ENCODE measurements at regions not wholly inside any gene's neighbourhood (a gene's known extent, or its start where the extent isn't known, plus 50 kb on each side); places are given as distances from the start of the nearest gene placed in this dataset.
"Not testable (repeated sequence)": the region's sequence is repeated elsewhere in the genome, so short reads cannot be mapped to it uniquely, and the experiment has no call there.

DNA sequence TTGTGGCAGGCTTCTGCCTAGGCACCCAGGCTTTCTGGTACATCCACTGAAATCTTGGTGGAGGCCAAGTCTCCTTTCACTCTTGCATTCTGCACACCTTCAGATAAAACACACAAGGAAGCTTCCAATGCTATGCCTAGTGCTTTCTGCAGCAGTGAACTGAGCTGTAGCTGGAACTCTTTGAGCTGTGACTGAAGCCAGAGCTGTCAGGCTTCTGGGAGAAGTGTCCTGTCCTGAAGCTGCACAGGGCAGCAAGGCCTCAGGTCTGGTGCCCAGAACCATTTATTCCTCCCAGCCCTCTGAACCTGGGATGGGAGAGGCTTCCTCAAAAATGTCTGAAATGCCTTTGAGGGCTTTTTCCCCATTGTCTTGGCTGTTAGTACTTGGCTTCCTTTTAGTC, 941.7 kb downstream of the LRFN5 start:
- no peak for FAIRE-seq

DNA sequence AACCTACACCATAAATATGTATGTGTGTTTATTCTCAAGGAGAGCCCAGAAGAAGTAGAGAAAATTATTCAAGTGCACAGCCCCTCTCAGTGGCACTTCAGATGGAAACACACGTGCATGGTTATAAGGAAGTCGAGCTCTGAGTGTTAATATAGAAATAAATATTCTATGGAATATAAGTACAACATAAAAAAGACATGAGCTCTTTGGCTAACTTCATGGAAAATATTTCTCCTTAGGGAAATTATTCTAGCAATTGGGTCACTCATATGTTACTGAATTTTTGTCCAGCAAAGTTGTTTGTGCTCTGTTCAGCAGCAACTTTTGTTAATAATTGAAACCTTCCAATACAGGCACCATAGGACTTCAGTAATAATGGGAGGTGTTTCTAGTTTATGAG, 939.0 kb downstream of the LRFN5 start:
- no peak for FAIRE-seq

DNA sequence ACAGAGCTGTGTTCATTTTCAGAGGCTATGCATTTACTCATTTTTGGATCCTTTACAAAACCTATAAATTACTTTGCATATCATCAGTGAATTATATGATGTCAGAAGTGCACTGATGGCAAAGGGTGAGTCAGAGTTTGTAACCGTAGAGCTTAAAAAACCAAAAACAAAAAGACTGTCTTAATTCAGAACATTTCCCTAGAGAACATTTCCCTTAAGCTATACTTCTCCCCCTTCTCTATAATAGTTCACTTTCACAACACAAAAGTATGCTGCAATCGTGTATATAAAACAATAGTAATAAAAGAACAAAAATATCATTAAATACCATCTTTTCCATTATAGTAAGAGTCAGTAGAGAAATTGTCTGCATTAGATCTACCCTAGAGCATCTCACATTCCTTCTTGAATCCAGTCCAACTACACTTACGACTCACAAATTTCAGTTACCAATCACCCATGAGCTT, 934.9 kb downstream of the LRFN5 start:
- FAIRE-seq: no peak

DNA sequence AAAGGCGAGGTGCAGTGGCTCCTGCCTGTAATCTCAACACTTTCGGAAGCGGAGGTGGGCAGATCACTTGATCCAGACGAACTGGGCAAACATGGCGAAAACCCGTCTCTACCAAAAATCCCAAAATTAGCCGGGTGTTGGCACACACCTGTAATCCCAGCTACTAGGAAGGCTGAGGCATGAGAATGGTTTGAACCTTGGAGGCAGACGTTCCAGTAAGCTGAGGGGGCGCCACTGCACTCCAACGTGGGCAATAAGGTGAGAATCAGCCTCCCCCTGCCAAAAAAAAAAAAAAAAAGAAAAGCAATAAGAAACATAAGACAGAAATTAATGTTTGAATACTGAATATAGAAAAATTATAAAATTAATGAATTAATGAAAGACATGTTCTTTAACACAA, 928.7 kb downstream of the LRFN5 start:
- FAIRE-seq: no peak

DNA sequence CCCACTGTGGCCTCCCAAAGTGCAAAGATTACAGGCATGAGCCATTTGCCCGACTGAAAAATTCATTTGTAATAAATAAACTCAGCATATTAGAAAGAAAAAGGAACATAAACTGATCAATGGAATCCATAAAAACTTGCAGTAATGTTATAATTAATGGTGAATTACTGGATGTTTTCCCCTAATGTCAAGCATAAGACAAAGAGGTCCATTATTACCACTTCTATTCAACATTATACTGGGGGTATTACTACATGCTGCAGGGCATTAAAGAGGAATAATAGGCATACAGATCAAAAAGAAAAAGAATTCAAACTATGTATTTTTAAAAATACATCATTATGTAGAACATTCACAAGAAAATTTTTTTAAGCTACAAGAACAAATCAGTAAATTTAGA, 926.8 kb downstream of the LRFN5 start:
- no peak for FAIRE-seq

DNA sequence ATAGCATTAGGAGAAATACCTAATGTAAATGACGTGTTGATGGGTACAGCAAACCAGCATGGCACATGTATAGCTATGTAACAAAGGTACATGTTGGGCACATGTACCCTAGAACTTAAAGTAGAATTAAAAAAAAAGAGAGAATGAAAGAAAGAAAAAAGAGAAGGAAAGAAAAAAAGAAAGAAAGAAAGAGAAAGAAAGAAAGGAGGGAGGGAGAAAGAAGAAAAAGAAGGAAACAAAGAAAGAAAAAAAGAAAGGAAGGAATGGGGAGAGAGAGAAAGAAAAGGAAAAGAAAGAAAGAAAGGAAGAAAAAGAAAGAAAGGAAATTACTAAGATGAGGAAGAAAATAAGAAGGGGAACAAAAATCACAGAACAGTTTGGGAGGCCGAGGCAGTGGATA, 925.5 kb downstream of the LRFN5 start:
- FAIRE-seq: no peak

DNA sequence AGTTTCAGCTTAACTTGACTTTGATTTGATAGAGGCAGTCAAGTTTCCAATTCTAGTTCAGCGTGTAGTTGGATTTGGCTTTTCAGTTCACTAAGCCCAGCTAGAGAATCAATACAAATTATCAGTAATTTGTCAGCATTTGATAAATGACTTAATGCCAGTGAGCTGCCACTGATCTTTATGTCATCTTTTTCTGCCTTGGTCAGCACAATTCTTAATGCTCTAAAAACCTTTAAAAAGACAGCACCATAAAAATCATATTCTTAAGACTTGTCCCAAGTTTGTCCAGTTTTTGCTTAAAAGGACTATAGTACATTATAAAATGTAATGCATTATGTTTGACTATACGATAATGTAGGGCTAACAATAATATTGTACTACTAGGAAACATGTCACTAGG, 920.5 kb downstream of the LRFN5 start:
- no peak for FAIRE-seq

DNA sequence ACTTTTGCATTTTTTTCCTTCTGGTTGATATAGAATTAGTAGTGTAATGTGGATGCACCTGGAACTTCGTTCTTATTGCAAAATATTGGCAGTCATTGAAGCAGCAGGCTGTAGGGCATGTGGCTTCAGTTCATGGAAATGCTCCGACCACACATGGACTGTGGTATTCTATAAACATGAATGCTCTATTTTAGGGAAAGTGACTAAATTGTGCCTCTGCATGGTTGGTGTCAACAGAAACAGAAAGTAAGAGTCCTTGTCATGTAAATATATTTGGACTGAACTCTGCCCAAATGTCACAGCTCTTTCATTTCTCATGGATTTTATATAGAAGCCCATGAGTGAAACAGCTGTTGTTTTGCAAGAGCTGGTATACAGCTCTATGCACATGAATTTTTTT, 917.0 kb downstream of the LRFN5 start:
- no peak for FAIRE-seq

DNA sequence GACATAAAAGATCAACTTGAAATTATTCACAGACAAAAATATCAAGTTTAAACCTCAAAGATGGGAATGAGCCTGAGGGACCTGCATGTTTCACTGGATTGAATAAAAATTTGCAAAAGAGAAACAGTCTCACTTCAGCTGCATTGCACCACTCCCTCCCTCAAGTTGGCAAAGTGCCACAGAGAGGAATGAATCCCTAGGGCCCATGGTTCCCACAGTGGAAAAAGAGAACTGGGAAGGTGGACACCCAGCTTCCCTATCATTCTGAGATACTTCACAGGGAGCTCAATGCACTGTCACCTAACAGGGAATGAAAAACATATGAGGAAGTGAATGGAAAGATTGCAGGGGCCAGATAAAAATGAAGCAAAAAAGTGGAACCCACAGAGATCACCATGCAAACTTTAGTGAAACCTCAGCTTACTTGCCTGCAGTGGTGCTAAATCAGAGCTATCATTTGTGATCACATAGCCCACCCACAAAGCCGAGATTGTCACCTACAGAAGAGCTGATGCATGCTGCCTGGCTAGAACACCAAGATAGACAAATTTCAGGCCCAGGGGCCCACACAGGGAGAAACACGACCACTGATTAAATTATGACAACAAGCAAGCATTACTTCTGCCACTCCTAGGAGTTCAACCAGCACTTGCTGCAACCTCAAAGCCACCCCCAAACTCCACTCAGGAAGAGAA, 911.3 kb downstream of the LRFN5 start:
- FAIRE-seq: no peak

DNA sequence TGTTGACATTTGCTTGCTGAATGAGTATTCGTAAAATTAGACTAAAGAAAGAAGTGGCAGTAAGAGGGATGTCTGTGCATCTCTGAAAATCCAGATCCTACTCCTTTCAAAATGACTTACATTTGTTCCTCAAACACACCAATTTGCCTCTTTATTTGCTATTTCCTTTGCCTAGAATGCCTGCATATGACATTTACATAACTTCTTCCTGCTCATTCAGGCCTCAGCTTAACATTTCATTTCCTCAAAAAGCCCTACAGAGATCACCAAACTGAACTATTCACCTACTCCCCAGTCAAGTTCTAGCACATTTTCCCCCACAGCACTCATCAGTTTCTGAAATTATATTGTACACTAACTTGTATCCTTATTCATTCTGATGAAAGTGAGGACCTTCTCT, 907.2 kb downstream of the LRFN5 start:
- FAIRE-seq: no peak

DNA sequence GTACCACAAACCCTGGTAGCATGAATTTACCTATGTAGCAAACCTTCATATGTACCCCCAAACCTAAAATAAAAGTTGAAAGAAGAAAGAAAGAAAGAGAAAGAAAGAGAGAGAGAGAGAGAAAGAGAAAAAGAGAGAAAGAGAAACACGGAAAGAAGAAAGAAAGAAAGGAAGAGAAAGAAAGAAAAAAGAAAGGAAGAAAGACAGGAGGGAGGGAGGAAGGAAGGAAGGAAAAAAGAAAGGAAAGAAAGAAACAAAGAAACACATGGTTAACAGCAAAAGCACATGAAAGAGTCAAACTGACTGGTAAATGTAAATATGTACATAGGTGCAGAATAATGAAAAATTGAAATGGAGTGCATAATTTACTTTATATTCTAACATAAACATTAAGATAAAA, 903.4 kb downstream of the LRFN5 start:
- no peak for FAIRE-seq

DNA sequence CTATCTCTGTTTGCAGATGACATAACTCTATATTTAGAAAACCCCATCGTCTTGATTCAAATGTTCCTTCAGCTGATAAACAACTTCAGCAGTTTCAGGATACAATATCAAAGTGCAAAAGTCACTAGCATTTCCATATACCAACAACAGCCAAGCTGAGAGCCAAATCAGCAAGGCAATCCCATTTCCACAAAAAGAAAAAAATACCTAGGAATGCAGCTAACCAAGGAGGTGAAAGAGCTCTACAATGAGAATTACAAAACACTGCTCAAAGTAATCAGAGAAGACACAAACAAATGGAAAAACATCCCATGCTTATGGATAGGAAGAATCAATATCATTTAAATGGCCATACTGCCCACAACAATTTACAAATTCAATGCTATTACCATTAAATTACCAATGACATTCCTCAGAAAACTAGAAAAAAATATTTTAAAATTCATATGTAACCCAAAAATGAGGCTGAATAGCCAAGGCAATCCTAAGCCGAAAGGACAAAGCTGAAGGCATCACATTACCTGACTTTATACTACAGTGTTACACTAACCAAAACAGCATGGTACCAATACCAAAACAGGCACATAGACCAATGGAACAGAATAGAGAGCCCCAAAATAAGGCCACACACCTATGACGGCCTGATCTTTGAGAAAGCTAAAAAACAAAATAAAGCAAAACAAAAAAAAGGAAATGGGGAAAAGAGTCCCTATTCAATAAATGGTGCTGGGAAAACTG, 901.7 kb downstream of the LRFN5 start:
- FAIRE-seq: no peak

DNA sequence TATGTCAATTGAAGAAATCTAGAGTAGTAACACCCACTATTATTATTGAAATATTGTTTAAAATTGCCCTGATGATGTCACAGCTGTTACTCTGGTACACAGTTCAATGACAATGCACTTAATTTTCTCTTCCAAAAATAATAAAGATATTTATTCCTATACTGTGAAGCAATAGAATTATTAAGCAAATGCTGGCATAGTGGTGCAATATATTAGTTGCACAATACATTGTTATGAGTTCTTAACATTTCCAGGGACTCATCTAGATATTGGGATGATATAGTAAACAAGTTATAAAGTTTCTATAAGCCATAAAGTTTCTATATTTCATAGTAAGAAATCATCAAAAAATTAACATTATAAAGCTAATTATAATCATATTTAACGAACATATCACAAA, 897.8 kb downstream of the LRFN5 start:
- no peak for FAIRE-seq

DNA sequence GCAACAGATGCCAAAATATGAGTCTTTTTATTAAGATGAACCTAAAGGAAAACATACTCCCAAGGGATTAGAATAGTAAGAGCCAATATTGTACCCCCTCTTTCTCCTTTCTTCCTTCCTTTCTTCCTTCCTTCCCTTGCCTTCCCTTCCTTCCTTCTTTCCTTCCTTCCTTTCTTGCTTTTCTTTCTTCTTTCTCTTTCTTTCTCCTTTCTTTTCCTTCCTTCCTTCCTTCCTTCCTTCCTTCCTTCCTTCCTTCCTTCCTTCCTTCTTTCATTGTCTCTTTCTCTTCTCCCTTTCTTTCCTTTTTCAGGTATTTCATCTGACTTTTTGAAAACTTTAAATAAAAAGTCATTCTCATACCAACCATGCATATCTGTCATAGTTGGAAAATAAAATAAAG, 892.5 kb downstream of the LRFN5 start:
- no peak for FAIRE-seq

DNA sequence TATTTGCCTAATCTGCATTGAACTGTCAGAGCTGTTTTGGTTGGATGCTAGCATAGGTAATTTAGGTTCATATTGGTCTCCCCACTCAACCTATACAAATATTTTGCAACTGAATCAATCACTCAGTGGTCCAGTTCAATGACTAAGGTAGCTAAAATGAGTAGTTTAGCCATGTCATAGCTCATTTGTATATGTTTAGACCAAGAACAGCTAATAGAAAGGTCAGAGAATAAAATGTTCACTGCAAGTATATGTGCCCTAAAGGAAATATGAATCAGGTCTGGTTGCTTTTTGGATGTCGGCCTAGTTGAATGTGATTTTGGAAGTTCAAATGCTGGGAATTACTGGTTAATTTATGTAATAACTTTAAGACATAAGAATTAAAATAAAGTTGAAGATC, 883.9 kb downstream of the LRFN5 start:
- no peak for FAIRE-seq

DNA sequence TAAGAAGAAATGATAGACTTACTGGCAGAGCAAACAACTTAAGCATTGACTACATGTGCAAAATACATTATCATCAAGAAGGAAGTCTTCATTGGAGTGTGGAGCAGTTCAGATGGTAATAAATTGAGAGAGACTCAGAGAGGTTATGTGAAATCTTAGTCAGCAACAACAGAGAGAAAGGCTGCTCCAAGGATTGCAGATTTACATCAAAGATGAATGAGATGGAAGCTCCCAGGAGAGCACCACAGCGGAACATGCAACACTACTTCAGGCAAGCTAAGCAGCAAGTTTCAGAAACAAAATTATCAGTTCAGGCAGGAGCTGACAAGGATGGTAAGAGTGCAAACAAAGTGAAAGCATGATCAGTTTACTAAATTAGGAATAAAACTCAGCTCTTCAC, 882.3 kb downstream of the LRFN5 start:
- FAIRE-seq: no peak

DNA sequence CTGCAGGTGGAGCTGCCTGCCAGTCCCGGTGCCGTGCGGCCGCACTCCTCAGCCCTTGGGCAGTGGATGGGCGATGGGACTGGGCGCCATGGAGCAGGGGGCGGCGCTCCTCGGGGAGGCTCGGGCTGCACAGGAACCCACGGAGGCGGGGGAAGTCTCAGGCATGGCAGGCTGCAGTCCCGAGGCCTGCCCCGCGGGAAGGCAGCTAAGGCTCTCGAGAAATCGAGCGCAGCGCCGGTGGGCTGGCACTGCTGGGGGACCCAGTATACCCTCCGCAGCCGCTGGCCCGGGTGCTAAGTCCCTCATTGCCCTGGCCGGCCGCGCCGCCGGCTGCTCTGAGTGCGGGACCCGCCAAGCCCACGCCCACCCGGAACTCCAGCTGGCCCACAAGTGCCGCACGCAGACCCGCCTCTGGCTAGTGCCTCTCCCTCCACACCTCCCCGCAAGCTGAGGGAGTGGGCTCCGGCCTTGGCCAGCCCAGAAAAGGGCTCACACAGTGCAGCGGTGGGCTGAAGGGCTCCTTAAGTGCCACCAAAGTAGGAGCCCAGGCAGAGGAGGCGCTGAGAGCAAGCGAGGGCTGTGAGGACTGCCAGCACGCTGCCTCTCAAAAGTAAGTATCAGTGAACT, 875.8 kb downstream of the LRFN5 start:
- not testable (repeated sequence) for FAIRE-seq

DNA sequence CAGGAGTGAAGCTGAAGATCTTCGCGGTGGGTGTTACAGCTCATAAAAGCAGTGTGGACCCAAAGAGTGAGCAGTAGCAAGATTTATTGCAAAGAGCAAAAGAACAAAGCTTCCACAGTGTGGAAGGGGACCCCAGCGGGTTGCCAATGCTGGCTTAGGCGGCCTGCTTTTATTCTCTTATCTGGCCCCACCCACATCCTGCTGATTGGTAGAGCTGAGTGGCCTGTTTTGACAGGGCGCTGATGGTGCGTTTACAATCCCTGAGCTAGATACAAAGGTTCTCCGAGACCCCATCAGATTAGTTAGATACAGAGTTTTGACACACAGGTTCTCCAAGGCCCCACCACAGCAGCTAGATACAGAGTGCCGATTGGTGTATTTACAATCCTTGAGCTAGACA, 875.0 kb downstream of the LRFN5 start:
- not testable (repeated sequence) for FAIRE-seq

DNA sequence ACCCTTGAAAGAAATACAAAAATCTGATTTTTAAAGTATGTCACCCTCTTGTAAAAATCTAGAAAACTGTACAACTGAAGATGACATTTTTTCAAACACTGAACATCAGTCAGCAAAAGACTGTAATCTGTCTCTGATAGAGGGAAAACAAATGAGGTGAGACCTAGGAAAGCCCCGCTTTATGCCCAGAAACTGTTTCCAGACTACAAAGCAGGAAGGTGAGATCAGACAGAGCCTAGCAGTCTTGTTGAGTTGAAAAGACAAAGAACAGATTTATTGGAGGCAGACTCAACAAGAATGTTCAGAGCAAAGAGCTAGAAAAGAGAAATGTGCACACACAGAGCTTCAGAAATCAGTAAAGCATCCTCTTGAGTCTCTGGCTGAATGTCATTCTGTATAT, 873.6 kb downstream of the LRFN5 start:
- FAIRE-seq: no peak

DNA sequence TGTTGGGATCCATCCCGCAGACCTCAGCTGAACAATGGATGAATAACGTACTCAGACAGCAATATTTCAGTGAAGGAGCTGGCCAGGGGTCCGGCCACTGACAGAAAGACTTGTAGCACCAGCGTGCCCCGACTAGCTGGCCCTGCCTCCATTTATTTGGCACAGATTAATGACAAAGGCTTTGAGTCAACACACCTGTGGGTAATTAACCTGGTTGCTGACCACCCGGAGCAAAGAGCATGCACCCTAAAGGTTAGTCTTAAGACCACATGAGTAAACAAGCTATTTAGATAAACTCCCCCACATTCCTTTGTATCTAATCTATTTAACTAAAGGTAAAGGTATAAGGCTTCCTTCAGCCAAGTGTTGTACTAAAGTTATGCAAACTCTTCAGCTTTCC, 868.6 kb downstream of the LRFN5 start:
- FAIRE-seq: no peak

DNA sequence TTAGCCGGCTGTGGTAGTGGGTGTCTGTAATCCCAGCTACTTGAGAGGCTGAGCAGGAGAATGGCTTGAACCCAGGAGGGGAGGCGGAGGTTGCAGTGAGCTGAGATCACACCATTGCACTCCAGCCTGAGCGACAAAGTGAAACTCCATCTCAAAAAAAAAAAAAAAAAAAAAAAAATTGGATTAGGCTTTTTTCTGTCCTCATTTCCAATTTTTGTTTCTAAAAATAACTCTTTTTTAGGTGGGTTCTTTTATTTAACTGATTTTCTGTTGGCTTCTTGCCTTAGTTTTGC, 863.7 kb downstream of the LRFN5 start:
- FAIRE-seq: no peak

DNA sequence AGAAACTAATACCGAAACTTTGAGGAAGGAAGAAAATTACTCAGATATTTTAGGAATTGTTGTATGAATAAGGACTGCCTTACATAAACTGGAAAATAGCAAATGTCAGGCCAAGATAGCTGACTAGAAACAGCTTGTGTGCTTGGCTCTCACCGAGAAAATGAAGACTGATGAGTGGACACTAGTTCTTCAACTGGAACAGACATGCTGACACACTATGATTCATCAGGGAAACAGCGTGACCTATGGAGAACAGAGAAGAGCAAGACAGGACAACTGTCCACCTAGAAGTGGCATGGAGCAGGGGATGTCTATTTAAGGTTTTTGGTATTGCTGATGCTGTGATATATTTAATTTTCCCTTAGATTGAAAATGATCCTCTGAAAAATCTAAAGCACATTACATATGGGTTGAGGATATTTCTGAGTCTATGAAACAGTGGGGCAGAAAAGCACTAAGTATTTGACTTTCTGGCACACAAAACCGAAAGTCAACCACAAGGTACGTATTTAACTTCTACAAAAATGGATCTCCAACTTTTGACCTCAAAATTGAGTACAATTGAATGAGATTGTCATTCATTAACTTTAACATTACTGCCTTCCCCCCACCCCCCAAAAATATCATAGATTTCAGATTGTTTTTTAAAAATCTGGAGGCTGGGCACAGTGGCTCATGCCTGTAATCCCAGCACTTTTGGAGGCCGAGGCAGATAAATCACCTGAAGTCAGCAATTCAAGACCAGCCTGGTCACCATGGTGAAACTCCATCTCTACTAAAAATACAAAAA, 863.2 kb downstream of the LRFN5 start:
- FAIRE-seq: no peak

DNA sequence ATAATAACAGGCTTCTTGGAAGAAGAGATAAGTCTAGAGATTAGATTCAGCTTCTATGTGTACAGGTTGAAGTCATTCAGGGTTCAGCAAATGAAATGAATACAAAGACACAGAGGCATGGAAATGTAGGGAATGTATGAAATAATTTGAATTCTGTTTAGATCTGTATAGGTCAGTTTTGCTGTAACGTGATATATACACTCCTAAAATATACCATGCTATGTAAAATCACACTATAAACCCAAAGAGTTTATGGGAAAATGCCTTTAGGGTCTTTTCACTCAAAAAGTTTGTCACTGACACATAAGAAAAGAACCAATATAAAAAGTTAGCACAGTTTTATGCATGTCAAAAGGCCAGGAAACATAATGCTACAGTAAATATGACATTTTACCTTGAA, 854.0 kb downstream of the LRFN5 start:
- FAIRE-seq: no peak

Data from islet of Langerhans (tissue), 1 donor.